HL-60 (cell line): ENCODE measurements at regions not wholly inside any gene's neighbourhood (a gene's known extent, or its start where the extent isn't known, plus 50 kb on each side); places are given as distances from the start of the nearest gene placed in this dataset.

Experiments used
- DNase-seq, 2 experiments: peaks; one replicate each; pipeline ENCODE4 v3.0.0-alpha.2; 2010 to 2020; ENCODE audit warnings: low read depth in 1 of 2, low spot score in 1 of 2
- H3K27ac ChIP-seq: fragments of 250-450 bp; sonication (Bioruptor Pico); replicated peaks from 2 replicates; pipeline ENCODE4 v1.5.1; 2020; ENCODE audit warnings: mild to moderate bottlenecking, moderate library complexity
- H3K27me3 ChIP-seq: fragments of 250-450 bp; sonication (Bioruptor Pico); 2 replicates; pipeline ENCODE4 v1.5.1; 2021; ENCODE audit warnings: mild to moderate bottlenecking, moderate library complexity; ENCODE audit not compliant: insufficient read depth, poor library complexity, severe bottlenecking
- H3K4me3 ChIP-seq: replicated peaks from 2 replicates; pipeline ENCODE4 v1.5.1; 2011; ENCODE audit warnings: mild to moderate bottlenecking, control low read depth, low read length; ENCODE audit not compliant: insufficient read depth
- GABPA ChIP-seq: IDR thresholded peaks from 2 replicates; pipeline ENCODE4 v1.6.1; 2012; ENCODE audit warnings: low read depth
- POLR2AphosphoS5 ChIP-seq: IDR thresholded peaks from 2 replicates; pipeline ENCODE4 v1.6.1; 2012; ENCODE audit warnings: low read depth
- SPI1 ChIP-seq: IDR thresholded peaks from 2 replicates; pipeline ENCODE4 v1.6.1; 2012; ENCODE audit warnings: low read depth, mild to moderate bottlenecking, borderline replicate concordance
- TF ChIP-seq, protein P1 (sequence below): IDR thresholded peaks from one replicate; pipeline ENCODE4 v1.5.1; 2011; ENCODE audit warnings: low read length, control low read depth, inconsistent platforms; ENCODE audit not compliant: insufficient read depth
- TF ChIP-seq, protein P2 (sequence below): IDR thresholded peaks from 2 replicates; pipeline ENCODE4 v1.6.1; 2012; ENCODE audit warnings: low read depth; ENCODE audit not compliant: insufficient replicate concordance

DNA sequence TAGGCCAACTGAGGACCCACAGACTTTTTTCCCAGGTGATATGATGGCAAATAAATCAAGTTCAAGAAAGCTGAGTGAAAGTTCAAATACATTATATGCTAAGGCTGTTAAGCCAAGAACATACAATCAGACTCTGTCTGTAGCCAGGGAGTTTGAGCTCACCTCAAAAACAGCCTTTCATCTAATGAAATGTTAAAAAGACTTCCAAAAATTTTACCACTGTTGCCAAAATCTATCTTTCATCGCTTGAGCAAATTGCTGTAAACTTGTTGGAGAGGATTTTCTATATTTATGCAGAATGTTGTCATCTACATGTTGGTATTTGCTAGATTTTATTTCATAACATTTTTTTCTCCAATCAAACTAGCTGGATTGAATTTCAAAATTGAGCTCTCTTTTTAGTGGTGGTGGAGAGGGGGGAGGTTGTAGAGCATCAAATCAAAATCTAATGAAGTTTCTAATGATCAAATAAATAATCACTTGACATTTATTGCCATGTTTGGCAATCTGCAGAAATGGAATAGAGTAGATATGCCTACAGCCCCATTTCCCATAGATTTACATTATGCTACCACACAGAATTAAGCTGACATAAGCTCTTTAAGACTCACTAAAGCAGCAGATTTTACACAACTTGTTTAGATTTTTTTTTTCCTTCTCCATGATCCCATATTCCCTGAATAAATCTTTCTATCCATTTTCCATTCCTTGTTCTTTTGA is 828.9 kb upstream of the ZNF608 start:
- no peak for TF ChIP-seq GABPA
- TF ChIP-seq, protein P1, sequence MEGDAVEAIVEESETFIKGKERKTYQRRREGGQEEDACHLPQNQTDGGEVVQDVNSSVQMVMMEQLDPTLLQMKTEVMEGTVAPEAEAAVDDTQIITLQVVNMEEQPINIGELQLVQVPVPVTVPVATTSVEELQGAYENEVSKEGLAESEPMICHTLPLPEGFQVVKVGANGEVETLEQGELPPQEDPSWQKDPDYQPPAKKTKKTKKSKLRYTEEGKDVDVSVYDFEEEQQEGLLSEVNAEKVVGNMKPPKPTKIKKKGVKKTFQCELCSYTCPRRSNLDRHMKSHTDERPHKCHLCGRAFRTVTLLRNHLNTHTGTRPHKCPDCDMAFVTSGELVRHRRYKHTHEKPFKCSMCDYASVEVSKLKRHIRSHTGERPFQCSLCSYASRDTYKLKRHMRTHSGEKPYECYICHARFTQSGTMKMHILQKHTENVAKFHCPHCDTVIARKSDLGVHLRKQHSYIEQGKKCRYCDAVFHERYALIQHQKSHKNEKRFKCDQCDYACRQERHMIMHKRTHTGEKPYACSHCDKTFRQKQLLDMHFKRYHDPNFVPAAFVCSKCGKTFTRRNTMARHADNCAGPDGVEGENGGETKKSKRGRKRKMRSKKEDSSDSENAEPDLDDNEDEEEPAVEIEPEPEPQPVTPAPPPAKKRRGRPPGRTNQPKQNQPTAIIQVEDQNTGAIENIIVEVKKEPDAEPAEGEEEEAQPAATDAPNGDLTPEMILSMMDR, result no peak
- no peak overlapping the region for H3K4me3 ChIP-seq
- no peaks in the 10 kb centered on the region for H3K27me3 ChIP-seq
- no peak for DNase-seq
- H3K27ac ChIP-seq, result no peak overlapping the region

DNA sequence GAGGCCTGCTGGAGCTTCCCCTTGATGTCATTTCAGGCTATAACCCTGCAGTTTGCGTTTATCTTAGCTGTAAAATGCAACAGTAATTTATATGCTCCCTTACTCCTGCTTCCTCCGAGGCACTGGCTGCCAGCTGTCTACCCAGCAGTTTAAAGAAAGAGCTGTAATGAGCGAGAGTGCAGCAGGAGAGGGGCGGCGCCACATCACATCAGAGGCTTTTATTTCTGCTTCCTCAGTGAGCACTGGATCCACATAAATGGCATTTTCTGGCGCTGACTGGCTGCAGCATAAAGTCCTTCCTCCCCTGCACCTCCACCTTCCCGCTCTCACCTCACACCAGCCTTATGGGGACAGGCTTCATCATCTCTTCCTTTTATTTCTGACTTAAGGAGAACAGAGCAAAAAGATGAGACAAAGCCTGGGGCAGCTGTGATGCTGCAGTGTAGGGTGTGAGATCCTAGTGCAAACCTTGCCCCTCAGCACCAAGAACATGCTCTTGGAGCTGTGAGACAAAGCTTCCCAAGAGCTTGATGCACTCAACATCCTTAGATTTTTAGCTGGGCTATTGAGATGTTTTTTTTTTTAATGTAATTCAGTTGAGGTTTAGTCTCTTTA is 829.6 kb upstream of the ZNF608 start:
- no peak for DNase-seq
- TF ChIP-seq, protein P2, sequence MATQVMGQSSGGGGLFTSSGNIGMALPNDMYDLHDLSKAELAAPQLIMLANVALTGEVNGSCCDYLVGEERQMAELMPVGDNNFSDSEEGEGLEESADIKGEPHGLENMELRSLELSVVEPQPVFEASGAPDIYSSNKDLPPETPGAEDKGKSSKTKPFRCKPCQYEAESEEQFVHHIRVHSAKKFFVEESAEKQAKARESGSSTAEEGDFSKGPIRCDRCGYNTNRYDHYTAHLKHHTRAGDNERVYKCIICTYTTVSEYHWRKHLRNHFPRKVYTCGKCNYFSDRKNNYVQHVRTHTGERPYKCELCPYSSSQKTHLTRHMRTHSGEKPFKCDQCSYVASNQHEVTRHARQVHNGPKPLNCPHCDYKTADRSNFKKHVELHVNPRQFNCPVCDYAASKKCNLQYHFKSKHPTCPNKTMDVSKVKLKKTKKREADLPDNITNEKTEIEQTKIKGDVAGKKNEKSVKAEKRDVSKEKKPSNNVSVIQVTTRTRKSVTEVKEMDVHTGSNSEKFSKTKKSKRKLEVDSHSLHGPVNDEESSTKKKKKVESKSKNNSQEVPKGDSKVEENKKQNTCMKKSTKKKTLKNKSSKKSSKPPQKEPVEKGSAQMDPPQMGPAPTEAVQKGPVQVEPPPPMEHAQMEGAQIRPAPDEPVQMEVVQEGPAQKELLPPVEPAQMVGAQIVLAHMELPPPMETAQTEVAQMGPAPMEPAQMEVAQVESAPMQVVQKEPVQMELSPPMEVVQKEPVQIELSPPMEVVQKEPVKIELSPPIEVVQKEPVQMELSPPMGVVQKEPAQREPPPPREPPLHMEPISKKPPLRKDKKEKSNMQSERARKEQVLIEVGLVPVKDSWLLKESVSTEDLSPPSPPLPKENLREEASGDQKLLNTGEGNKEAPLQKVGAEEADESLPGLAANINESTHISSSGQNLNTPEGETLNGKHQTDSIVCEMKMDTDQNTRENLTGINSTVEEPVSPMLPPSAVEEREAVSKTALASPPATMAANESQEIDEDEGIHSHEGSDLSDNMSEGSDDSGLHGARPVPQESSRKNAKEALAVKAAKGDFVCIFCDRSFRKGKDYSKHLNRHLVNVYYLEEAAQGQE, result no peak
- TF ChIP-seq, protein P1, result no peak
- TF ChIP-seq SPI1, result no peak
- Histone ChIP-seq H3K27me3 (no peaks in the 10 kb centered on the region), H3K4me3 (no peak overlapping the region), H3K27ac (no peak overlapping the region)

DNA sequence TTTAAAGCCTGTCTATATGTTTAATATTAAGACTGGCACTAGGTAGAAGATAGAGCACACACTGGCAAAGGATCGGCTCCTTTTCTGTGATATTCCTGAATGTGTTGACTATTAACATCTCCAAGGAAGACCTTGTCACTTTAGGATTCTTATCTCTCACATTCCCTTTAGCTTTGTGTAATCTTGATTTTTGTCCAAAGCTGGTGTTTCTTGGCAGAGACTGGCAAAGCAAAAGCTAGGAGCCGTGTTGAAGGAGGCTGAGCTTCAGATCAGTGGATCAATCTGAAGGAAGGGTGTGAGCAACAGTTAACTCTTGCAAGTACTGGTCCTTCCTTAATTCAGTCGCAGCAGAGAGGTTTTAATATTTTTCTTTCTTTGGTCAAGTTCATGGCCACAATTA is 830.4 kb upstream of the ZNF608 start:
- no peak overlapping the region for H3K4me3 ChIP-seq
- H3K27ac ChIP-seq, result no peak overlapping the region
- H3K27me3 ChIP-seq, result no peaks in the 10 kb centered on the region
- DNase-seq, result no peak
- no peak for TF ChIP-seq POLR2AphosphoS5
- TF ChIP-seq, protein P1, result no peak
- TF ChIP-seq, protein P2, result no peak
- no peak for TF ChIP-seq GABPA
- no peak for TF ChIP-seq SPI1

DNA sequence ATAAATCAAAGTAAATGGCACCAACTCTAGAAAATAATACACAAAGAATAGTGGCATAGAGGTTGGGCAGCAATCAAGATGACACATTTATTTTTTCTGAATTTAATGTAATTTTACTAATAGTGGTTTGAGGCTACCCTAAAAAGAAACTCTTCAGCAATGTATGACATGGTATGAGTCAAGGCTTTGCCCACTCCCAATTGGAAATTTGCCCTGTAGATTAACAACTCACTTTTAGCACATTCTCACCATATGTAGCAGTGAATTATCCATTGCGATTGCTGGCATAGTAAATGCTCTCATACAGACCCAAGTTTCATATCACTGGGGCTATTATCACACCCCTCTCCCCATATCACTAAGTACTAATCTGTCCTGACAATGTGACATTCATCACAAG is 832.1 kb upstream of the ZNF608 start:
- no peak overlapping the region for H3K4me3 ChIP-seq
- DNase-seq, result no peak
- H3K27ac ChIP-seq, result no peak overlapping the region
- H3K27me3 ChIP-seq, result no peaks in the 10 kb centered on the region
- TF ChIP-seq, protein P1, result no peak
- TF ChIP-seq, protein P2, result no peak
- TF ChIP-seq POLR2AphosphoS5, result no peak
- no peak for TF ChIP-seq SPI1
- no peak for TF ChIP-seq GABPA
